ENCODE measurements at regions not wholly inside any gene's neighbourhood (a gene's known extent, or its start where the extent isn't known, plus 50 kb on each side); places are given as distances from the start of the nearest gene placed in this dataset.
"Not testable (repeated sequence)": the region's sequence is repeated elsewhere in the genome, so short reads cannot be mapped to it uniquely, and the experiment has no call there.

DNA sequence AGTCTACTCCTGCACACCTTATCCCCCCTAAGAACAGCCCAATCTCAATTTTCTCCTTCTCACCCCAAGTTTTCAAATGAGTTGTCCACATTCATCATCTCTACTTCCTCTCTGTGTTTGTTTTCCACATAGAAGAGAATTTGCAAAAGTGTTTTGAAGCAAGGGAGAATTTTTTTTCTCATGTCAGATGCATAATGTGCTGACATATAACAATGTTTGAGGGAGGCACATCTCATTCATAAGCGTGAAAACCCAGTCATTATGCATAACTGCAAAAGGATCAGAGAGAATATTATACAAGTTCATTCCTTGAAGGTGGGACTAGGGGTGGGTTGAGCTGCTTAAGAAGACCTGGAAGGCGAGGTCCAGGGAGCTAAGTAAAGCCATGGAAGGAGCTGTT, 80.8 kb upstream of the SLC1A4 start:
- intact Hi-C loops (cut with micrococcal nuclease): no loop called here

DNA sequence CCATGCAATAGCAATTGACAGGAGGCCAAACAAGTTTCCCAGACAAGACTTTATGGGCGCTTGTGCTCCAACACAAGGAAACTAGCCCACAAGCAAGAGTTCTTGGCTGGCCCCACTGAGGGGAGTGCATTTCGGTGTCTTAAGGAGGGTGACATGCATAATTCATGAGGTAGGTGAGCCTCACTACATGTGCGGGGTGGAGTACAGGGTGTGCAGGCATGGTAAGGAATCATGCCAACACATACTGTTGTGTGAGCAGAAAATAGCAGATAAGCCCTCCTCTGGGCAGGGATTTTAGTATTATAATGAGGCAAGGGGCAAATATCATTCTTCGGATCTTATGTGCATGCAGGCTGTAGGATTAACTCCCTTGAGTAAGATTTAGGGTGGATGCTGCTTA, 78.7 kb upstream of the SLC1A4 start:
- intact Hi-C loops (cut with micrococcal nuclease): no loop called here

DNA sequence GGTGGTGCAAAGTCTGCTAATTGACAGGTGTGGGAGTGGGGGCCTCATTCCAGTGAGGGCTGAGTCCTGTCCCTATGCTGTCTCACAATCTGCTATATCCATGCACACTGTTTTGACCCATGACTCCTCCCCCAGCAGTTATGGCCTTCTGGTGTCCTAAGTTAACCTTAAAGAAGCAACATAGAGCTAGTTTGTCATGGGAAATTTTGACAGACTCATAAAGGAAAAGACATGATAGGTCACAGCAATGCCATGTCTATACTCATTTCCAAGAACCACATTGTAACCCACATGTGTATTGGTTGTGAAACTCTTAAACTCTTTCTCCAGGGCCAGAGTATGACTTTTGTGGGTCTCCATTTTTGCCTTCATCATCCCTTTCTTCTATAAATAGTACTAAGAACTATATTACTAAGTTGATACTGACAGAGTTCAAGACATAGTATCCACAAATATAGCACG, 78.2 kb upstream of the SLC1A4 start:
- intact Hi-C loops (cut with micrococcal nuclease): no loop called here

DNA sequence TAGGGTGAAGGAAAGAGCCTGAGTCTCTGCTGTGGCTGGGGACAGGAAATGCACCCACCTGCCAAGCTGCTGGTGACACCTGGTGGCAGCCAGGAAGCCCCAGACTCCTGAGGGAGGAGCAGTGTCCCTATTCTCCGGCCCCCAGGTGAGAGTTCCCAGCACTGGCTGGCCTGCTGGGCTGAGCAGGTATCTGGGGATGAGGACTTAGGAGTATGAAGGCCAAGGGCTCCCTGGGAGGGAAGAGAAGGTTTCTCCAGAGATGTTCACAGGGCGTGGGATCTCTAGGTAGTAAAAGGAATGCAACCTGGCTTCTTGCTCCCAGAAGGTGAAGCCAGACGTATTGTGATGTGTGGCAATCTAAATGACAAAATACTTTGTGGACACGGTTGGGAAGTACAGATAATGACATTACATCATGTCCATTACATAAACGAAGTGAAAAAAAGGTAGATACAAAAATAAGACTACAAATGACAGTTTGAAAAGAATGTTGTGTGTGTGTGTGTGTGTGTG, 75.8 kb upstream of the SLC1A4 start:
- intact Hi-C loops (cut with micrococcal nuclease): no loop called here

DNA sequence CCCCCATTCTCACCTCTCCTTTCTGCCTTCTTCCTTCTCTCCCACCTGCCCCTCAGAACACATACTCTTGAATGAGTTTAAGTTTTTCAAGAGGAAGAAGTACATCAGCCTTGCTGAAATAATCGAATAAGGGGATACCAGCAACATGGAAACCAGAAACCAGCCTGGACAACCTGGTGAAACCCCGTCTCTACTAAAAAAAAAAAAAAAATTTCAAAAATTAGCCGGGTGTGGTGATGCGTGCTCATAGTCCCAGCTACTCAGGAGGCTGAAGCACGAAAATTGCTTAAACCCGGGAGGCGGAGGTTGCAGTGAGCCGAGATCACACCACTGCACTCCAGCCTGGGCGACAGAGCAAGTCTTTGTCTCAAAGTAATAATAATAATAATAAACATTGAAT, 75.0 kb upstream of the SLC1A4 start:
- intact Hi-C loops (cut with micrococcal nuclease): no loop called here

DNA sequence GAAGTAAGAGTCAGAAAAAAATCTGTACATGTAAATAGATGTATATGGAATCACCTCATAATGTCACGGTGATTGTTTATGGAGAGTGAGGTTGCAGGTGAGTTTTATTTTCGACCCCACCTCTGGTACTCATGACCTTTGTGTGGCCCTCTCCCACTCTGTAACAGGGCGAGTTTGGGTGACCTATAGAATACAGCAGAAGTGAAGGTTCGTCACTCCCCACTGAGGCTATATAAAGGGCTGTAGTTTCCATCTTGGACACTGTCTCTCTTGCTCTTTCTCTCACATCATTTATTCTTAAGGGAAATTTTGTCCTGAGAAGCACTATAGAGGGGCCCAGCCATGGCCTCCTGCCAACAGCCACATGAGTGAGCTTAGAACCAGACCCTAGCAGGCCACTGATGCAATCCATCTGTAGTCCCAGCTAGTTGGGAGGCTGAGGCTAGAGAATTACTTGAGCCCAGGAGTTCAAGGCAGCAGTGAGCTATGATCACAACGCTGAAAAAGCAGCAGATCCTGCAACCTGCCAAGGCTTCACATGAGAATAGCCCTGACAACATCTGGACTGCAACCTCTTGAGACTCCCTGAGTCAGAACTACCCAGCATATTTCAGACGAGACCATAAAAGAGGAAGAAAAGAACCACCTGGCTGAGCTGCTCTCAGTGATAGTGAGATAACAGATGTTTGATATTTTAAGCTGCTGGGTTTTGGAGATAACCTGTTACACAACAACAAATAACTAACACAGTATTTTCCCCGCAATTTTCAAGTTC, 74.3 kb upstream of the SLC1A4 start:
- intact Hi-C loops (cut with micrococcal nuclease): loop anchor here (5.0 kb wide), 1 partner anchor 637 kb away; no protein-coding TSS in a partner anchor

DNA sequence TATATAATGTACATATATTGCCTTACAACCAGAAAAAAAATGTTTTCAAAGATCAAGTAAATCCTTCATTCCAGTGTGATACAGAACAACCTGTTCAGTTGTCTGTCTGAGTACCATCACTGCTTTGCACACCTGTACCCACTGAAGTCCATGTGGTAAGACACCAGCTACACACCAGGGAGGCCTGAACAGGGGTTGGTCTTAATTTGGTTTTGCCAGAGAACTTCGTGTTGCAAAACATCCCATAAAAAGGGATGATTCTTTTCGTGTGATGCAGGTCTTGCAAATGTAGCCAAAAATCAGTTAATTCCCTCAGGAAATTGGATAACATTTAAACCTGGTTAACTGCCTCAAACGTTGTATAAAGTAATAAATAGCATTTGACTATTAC, 73.7 kb upstream of the SLC1A4 start:
- intact Hi-C loops (cut with micrococcal nuclease): loop anchor here (5.0 kb wide), 1 partner anchor 637 kb away; no protein-coding TSS in a partner anchor

DNA sequence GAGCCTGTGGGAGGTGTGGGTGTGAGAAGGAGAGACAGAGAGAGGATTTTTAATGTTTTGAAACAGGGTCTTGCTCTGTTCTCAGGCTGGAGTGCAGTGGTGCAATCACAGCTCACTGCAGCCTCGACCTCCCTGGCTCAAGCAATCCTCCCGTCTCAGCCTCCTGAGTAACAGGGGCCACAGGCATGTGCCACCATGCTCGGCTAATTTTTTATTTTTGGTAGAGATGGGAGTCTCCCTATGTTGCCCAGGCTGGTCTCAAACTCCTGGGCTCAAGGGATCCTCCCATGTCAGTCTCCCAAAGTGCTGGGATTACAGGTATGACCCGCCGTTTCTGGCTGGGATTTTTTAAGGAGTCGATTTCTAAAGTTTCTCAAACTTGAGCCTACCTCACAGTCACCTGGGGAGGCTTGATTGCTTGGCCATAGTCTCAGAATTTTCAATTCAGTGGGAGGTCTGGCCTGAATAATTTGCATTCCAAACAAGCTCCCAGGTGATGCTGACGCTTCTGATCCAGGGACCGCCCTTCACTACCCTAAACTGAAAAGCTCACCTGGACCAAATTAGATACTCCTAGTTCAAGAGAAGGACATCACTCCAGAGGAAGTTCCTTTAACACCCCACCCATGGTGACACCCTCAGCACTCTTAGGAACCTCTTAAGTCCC, 70.8 kb upstream of the SLC1A4 start:
- intact Hi-C loops (cut with micrococcal nuclease): loop anchor here (1.0 to 5.0 kb wide), 3 partner anchors 20 to 634 kb away; no protein-coding TSS in a partner anchor

DNA sequence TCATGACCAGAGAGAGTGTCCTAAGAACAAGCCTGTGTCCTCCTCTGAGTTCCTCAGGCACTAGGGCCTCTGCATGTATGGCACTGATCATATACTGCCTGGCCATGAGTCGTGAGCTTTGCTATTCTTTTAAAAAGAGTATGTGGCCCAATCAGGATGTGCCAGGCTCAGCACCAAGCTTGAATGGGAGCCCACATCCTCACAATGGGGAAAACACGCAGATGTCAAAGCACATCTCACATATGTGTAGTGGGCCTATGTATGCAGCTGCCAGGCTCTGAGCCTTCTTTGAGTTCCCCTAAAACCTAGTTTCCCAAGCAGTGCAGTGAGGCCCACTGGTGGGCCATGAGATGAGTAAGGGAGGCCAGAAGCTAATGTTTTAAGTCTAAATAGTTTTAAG, 69.9 kb upstream of the SLC1A4 start:
- intact Hi-C loops (cut with micrococcal nuclease): loop anchor here (2.0 to 5.0 kb wide), 2 partner anchors 20 to 633 kb away; no protein-coding TSS in a partner anchor

DNA sequence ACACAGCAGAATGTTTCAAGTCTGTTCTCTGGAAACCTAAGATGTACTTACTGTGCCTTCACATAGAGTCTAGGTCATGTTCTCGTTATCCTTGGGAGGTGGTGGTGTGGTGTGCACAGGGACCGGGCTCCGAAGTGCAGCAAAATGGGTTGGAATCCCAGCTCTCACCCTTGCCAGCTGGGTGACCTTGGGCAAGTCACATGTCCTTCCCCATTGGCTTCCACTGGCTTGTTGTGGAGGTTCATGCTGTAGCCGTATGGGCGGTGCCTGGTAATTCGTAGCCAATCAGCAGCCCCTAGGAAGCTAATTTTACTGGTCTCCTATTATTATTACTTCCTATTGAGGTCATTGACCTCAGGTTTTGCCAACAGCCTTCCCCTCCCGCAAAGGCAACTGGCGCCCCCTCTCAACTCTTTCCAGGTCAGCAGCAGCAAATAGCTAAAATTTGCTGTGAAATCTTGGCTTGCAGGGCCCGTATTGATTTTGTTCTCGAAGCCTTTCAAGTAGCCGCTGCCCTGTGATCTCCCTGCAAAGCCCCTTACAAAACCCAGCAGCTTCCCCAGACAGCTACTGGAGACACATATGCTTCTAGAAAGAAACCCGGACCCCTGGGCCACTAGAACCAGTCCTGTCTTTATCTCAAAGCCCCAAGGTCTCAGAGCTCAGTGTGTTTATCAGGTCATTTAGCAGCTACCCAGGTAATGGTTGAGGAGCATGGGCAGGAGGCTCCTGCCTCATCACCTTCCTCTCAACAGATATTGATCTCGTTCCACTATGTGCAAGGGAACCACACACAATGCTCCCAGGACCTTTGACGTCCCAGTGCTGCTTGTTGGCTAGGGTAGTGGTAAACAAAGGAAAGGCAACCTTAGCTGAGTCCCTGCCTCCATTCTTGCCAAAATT, 66.5 kb upstream of the SLC1A4 start:
- intact Hi-C loops (cut with micrococcal nuclease): no loop called here

DNA sequence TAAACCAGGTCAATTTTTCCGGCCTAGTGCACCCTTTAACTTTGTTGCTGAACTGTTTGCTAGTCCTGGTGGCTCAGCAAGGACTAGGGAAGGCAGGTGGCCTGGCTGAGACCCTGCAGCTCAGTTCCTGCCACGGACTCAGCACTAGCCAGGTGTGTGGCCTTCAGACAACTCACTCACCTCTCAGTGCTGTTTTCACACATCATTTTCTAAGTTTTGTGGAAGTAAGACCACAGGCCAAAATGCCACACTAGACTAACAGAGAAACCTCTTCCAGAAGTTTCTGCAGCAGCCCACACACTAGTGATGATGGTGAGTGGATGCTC, 65.9 kb upstream of the SLC1A4 start:
- intact Hi-C loops (cut with micrococcal nuclease): no loop called here

DNA sequence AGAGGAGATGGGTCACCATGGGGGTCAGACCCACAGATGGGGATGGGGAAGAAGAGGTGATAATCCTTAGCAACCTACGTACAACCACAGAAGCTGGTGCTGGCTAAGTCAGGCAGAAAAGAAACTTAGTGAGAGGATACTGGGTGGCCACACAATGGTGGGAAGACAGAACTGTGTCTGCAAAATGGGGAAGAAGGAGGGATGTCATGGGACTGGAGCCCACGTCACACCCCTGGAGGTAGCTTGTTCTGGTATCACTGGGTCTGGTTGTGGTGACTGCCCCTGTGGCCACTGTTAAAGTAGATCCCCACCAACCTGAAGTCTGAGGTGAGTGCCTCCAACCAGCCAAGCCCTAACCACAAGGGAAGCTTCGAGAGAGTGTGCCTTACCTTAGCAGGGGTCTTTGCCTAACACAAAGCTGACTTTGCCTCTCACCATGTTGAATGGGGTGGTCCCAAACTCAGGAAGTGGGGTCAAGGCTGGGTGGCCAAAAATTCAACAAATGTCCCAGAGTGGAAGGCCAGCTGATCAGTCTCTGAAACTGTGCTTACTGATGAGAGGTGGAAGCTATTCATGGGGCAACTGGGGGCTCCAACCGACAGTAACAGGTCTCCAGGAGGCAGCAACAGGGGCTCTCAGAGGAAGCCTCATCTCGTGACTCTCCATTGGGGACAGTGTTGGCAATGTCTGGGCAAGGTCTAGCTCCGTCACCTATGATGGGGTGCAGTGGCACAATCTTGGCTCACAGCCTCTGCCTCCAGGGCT, 64.8 kb upstream of the SLC1A4 start:
- intact Hi-C loops (cut with micrococcal nuclease): no loop called here

DNA sequence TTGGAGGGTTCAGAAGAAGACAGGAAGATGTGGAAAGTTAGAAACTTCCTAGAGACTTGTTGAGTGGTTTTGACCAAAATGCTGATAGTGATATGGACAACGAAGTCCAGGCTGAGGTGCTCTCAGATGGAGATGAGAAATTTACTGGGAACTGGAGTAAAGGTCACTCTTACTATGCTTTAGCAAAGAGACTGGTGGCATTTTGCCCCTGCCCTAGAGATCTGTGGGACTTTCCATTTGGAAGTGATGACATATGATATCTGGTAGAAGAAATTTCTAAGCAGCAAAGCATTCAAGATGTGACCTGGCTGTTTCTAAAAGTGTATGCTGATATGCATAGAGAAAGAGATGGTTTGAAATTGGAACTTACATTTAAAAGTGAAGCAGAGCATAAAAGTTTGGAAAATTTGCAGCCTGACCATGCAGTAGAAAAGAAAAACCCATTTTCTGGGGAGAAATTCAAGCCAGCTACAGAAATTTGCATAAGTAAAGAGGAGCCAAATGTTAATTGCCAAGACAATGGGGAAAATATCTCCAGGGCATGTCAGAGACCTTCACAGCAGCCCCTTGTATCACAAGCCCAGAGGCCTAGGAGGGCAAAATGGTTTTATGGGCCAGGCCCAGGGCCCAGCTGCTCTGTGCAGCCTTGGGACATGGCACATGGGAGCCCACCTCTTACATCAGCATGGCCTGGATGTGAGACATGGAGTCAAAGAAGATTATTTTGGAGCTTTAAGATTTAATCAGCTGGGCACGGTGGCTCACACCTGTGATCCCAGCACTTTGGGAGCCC, 63.1 kb upstream of the SLC1A4 start:
- intact Hi-C loops (cut with micrococcal nuclease): not testable (repeated sequence)

DNA sequence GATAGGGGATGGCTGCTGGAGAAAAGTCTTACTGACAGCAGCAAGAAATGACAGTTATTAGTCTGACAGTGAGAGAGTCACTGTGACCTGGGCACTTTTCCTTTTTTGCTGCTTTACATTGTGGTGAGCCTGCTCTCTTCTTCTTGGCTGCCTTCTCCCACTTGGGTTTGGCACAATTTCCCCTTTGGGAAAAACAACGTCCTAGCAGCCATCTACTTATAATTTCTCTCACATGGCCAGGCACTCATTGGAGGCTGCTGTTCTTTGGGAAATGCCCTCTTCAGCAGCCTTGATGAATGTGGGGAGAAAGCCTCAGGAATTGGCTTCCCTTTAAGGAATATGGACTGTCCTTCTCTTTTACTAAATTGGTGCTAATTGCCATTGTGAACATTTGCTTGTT, 60.4 kb upstream of the SLC1A4 start:
- intact Hi-C loops (cut with micrococcal nuclease): no loop called here

DNA sequence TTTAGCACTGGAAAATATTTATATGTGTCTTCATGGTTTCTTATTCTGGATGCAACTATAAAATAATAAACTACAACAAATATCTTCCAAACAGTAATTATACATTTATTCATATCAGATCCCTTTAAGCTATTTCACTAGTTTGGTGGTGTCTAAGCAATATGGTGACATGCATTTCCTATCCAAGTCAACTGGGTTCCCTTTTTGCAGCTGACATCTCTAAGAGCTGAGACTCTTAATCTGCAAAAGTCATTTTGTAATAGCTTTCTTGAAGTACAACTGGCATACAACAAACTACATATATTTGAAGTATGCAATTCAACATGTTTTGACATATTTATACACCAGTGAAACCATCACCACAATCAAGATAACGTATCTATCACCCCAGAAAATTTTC, 59.9 kb upstream of the SLC1A4 start:
- intact Hi-C loops (cut with micrococcal nuclease): no loop called here

DNA sequence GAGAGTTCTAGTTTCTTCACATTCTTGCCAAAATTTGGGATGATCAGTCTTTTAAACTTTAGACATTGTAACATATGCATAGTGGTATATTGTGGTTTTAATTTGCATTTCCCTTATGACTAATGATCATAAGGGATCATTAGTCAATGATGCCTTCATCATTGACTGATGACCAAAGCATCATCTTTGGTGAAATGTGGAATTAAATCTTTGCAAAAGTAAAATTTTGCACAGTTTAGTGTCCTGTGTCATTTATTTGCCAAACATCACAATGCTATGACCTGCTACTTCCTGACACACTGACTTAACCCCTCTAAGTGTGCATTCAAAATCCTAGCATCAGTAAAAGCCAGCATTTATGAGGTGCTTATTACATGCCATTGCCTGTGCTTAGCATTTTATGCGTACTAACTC, 58.9 kb upstream of the SLC1A4 start:
- intact Hi-C loops (cut with micrococcal nuclease): no loop called here

DNA sequence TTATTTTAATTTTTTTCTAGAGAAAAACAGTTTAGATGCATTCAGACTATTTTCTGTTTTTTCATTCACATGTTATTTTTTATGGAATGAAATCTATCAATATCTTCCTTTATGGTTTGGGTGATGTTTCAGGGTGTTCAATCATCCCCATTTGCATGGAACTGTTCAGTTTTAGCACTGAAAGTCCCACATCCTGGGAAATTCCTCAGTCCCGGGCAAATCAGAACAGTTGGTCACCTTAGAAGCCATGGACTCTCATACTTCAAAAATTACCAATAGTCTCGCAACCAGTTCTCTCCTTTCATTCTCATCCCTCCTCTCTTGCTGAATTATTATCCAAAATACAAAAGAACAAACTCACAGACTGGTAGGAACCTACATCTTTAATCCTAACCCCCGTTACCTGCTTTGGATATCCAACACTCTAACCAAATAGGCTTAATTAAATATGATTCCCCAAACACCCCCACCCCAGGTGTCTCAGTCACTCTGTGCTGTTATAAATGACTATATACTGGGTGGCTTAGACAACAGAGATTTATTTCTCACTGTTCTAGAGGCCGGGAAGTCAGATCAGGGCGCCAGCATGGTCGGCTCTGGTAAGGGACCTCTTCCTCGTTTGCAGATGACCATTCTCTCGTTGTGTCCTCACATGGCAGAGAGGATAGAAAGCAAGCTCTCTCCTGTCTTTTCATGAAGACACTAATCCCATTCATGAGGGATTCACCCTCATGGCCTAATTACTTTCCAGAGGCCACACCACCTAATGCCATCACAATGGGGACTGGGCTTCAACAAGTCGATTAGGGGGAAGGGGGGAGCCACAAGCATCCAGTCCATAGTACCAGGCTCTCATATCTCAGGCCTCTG, 57.7 kb upstream of the SLC1A4 start:
- intact Hi-C loops (cut with micrococcal nuclease): no loop called here

DNA sequence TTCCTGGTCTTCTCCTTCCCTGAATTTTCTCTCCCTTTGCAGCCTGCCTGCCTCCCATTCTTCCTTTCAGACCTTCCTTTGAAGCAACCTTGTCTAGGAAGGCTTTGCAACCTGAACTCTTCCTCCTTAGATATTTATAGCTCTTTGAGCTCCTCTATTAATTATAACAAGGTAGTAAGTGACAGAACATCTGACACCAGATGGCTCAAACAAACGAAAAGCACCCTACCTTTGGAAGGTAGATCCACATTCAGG, 57.2 kb upstream of the SLC1A4 start:
- intact Hi-C loops (cut with micrococcal nuclease): no loop called here

Data from T-helper 1 cell treated with Interleukin-12 subunit alpha and Interleukin-12 subunit beta and Interleukin-4 antibody, amounts not matched to agents 30 ng/mL and 1 ng/mL, for 36 hours (primary cell).